Panc1 (cell line): ENCODE measurements at regions not wholly inside any gene's neighbourhood (a gene's known extent, or its start where the extent isn't known, plus 50 kb on each side); places are given as distances from the start of the nearest gene placed in this dataset.

ENCODE experiments used
- ATAC-seq: fragments of 200-7000 bp; cut with Tn5 transposase; 2 replicates; pipeline ENCODE4 v1.9.1; 2020; ENCODE audit warnings: mild to moderate bottlenecking, moderate library complexity
- BruUV-seq: library from RNA; stranded (reverse); fragments of 400-500 nt; replicated peaks from 2 replicates; lab custom pipeline; 2021; lab: Mats Ljungman, UMichigan
- CTCF ChIA-PET: fragments of 300-600 bp; sonication (Branson Sonifier 250); formaldehyde crosslinking; loops from one replicate; lab custom pipeline; 2022; ENCODE audit warnings: antibody characterized with exemption; lab: Charles Lee
- POLR2A ChIA-PET: fragments of 300-600 bp; sonication (Branson Sonifier 250); formaldehyde crosslinking; loops from one replicate; lab custom pipeline; 2022; ENCODE audit warnings: antibody characterized with exemption; lab: Charles Lee
- DNase-seq: peaks from one replicate; pipeline ENCODE4 v3.0.0-alpha.2; 2010; ENCODE audit warnings: low read depth, low spot score
- H3K27ac ChIP-seq: 2 replicates; pipeline ENCODE4 v1.5.1; 2011; ENCODE audit warnings: mild to moderate bottlenecking, low read length, inconsistent platforms
- H3K27me3 ChIP-seq: fragments of 200-500 bp; sonication (Bioruptor generic); 2 replicates; pipeline ENCODE4 v1.6.0; 2014; ENCODE audit warnings: low read length, inconsistent platforms; ENCODE audit not compliant: control insufficient read depth, insufficient read depth
- H3K36me3 ChIP-seq: fragments of 200-500 bp; sonication (Bioruptor generic); 2 replicates; pipeline ENCODE4 v1.5.1; 2014; ENCODE audit warnings: inconsistent platforms, mild to moderate bottlenecking, low read length, moderate library complexity; ENCODE audit not compliant: control insufficient read depth, insufficient read depth
- H3K4me1 ChIP-seq: 2 replicates; pipeline ENCODE4 v1.5.1; 2011; ENCODE audit warnings: inconsistent platforms, mild to moderate bottlenecking, low read length, moderate library complexity; ENCODE audit not compliant: control insufficient read depth, insufficient read depth
- H3K4me3 ChIP-seq, 2 experiments: 2 replicates each; pipeline ENCODE4 v1.5.1; 2011 to 2012; ENCODE audit warnings: low read depth in 2 of 2, low read length in 2 of 2, mild to moderate bottlenecking in 2 of 2, inconsistent platforms in 1 of 2, moderate library complexity in 1 of 2
- H3K9me3 ChIP-seq: fragments of 200-500 bp; sonication (Bioruptor generic); 2 replicates; pipeline ENCODE4 v1.5.1; 2014; ENCODE audit warnings: low read depth, mild to moderate bottlenecking, inconsistent platforms, low read length, moderate library complexity; ENCODE audit not compliant: control insufficient read depth, insufficient read depth
- POLR2AphosphoS5 ChIP-seq: IDR thresholded peaks from 2 replicates; pipeline ENCODE4 v1.6.1; 2012; ENCODE audit warnings: mild to moderate bottlenecking, low read depth, low read length, moderate library complexity
- SIN3A ChIP-seq: IDR thresholded peaks from 2 replicates; pipeline ENCODE4 v1.6.1; 2012; ENCODE audit warnings: low read depth, mild to moderate bottlenecking, low read length, moderate library complexity, borderline replicate concordance; ENCODE audit not compliant: insufficient read depth
- TCF7L2 ChIP-seq: IDR thresholded peaks from 2 replicates; pipeline ENCODE4 v1.6.1; 2011; ENCODE audit warnings: mild to moderate bottlenecking, low read depth, low read length, inconsistent platforms
- in situ Hi-C: cut with HindIII; loops from 2 replicates; pipeline ENCODE4 v1.10.0; 2016; ENCODE audit warnings: low sequenced_read_pairs, low pct_unique_long_range_greater_than_20kb
- intact Hi-C: fragments of 100-400 bp; cut with micrococcal nuclease; formaldehyde crosslinking; loops from one replicate; pipeline ENCODE4 v1.10.0; 2022; ENCODE audit not compliant: unreplicated experiment
- TF ChIP-seq, protein P1 (sequence below), 2 experiments: IDR thresholded peaks; 2 replicates each; pipeline ENCODE4 v1.6.1; 2011 to 2012; ENCODE audit warnings: low read depth in 2 of 2, control low read depth in 1 of 2, low read length in 1 of 2, mild to moderate bottlenecking in 1 of 2, moderate library complexity in 1 of 2; ENCODE audit not compliant: insufficient read depth in 1 of 2
- TF ChIP-seq, protein P2 (sequence below): fragments of 450-650 bp; IDR thresholded peaks from 2 replicates; pipeline ENCODE4 v1.5.1; 2017; ENCODE audit warnings: mild to moderate bottlenecking

DNA sequence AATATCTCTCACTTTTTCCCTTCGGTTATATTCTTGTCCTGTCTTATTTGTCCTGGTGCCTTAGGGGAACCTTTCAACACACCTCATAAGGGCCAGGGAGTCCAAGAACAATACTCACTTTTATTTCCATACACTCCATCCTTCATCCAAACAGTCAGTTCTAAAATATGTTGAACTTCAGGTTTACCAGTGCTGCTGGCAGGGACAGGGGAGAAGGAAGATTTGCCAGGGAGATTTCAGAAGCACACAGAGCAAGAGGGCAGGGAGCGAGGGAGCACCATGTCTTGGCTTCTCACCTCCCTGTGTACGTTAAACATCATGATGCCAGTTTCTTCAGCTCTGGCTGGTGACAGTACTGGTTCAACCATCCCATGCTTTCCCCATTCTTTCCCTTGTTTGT lies 631.1 kb upstream of the FAT1 start:
- ATAC-seq (no peak), DNase-seq (no peak)
- POLR2A ChIA-PET: no interaction called here
- TF ChIP-seq, protein P1, sequence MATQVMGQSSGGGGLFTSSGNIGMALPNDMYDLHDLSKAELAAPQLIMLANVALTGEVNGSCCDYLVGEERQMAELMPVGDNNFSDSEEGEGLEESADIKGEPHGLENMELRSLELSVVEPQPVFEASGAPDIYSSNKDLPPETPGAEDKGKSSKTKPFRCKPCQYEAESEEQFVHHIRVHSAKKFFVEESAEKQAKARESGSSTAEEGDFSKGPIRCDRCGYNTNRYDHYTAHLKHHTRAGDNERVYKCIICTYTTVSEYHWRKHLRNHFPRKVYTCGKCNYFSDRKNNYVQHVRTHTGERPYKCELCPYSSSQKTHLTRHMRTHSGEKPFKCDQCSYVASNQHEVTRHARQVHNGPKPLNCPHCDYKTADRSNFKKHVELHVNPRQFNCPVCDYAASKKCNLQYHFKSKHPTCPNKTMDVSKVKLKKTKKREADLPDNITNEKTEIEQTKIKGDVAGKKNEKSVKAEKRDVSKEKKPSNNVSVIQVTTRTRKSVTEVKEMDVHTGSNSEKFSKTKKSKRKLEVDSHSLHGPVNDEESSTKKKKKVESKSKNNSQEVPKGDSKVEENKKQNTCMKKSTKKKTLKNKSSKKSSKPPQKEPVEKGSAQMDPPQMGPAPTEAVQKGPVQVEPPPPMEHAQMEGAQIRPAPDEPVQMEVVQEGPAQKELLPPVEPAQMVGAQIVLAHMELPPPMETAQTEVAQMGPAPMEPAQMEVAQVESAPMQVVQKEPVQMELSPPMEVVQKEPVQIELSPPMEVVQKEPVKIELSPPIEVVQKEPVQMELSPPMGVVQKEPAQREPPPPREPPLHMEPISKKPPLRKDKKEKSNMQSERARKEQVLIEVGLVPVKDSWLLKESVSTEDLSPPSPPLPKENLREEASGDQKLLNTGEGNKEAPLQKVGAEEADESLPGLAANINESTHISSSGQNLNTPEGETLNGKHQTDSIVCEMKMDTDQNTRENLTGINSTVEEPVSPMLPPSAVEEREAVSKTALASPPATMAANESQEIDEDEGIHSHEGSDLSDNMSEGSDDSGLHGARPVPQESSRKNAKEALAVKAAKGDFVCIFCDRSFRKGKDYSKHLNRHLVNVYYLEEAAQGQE (IDR thresholded peaks at IDR 0.05; ENCODE audit: insufficient read depth in 1 of 2, low read depth in 2 of 2, low read length in 1 of 2): no peak
- TF ChIP-seq POLR2AphosphoS5 (no peak), TCF7L2 (no peak), SIN3A (no peak)
- TF ChIP-seq, protein P2, sequence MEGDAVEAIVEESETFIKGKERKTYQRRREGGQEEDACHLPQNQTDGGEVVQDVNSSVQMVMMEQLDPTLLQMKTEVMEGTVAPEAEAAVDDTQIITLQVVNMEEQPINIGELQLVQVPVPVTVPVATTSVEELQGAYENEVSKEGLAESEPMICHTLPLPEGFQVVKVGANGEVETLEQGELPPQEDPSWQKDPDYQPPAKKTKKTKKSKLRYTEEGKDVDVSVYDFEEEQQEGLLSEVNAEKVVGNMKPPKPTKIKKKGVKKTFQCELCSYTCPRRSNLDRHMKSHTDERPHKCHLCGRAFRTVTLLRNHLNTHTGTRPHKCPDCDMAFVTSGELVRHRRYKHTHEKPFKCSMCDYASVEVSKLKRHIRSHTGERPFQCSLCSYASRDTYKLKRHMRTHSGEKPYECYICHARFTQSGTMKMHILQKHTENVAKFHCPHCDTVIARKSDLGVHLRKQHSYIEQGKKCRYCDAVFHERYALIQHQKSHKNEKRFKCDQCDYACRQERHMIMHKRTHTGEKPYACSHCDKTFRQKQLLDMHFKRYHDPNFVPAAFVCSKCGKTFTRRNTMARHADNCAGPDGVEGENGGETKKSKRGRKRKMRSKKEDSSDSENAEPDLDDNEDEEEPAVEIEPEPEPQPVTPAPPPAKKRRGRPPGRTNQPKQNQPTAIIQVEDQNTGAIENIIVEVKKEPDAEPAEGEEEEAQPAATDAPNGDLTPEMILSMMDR: no peak
- H3K36me3 ChIP-seq: no peaks in the 10 kb centered on the region
- no peak overlapping the region for H3K4me3 ChIP-seq
- intact Hi-C loops: no loop called here
- H3K27ac ChIP-seq: no peak overlapping the region
- CTCF ChIA-PET: no interaction called here
- no peaks in the 10 kb centered on the region for H3K4me1 ChIP-seq
- no peaks in the 10 kb centered on the region for H3K27me3 ChIP-seq
- no TSS peak for BruUV-seq
- no peaks in the 10 kb centered on the region for H3K9me3 ChIP-seq
- in situ Hi-C loops: no loop called here

DNA sequence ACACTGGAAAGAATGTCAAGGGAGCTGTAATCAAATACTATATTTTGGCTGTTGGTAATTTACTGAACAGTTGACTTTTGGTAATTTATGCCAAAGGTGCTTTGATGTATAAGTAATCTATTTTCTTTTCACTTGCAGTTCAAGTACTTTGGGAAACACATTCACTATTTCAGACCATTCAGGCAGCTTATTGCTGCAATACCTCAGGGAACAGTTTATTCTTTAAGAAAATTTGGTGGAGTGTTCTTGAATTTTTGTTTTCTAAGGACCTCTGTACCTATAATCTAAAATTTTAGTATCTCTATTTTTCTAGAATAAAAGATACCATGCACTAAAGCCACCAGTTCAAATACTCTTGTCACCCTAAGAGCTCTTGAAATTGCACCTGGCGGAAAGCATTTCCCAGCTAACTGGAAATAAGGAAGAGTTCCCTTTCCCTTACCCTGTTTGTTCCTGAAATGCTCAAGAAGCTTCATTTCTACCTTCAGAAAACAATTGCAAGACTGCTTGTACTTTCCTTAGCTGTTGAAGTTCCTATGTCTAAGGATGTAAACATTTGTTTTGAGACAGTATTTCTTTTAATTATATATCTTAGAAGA lies 633.5 kb upstream of the FAT1 start:
- TF ChIP-seq TCF7L2: no peak
- TF ChIP-seq, protein P2: no peak
- TF ChIP-seq, protein P1 (IDR thresholded peaks at IDR 0.05; ENCODE audit: insufficient read depth in 1 of 2, low read depth in 2 of 2, low read length in 1 of 2): no peak
- Histone ChIP-seq H3K27ac (no peak overlapping the region), H3K9me3 (no peaks in the 10 kb centered on the region), H3K36me3 (no peaks in the 10 kb centered on the region), H3K4me1 (no peaks in the 10 kb centered on the region), H3K4me3 (no peak overlapping the region), H3K27me3 (no peaks in the 10 kb centered on the region)
- in situ Hi-C loops (no loop called here), intact Hi-C loops (no loop called here)
- CTCF ChIA-PET: no interaction called here
- POLR2A ChIA-PET: no interaction called here
- no peak for DNase-seq
- BruUV-seq: no TSS peak
- no peak for ATAC-seq
